ENCODE measurements at regions not wholly inside any gene's neighbourhood (a gene's known extent, or its start where the extent isn't known, plus 50 kb on each side); places are given as distances from the start of the nearest gene placed in this dataset.

- TF ChIP-seq EZH2 (IDR thresholded peaks at IDR 0.05; ENCODE audit: borderline replicate concordance, insufficient read depth, low read depth, low read length, poor library complexity, severe bottlenecking) (no peak), CTCF (IDR thresholded peaks at IDR 0.05) (no peak)
- no peak for ATAC-seq (ENCODE audit: low read depth)
These were observed 849.6 kb upstream of the MBL2 start for GRCh38 chr10:53622201-53622600.

GRCh38 chr10:53619671-53620070, 847.1 kb upstream of the MBL2 start:
- H2AFZ ChIP-seq (ENCODE audit: insufficient read depth, low read depth, low read length, poor library complexity, severe bottlenecking), result no peak overlapping the region
- H3K27ac ChIP-seq (ENCODE audit: low read length in 2 of 2), result no peak overlapping the region
- 94% methylated on average over 2 of the region's 2 CpGs for WGBS (ENCODE audit: insufficient coverage)

More at GRCh38 chr10:53622201-53622600, 849.6 kb upstream of the MBL2 start:
- Histone ChIP-seq H3K9me3 (ENCODE audit: control extremely low read depth in 1 of 3, control insufficient read depth in 2 of 3, insufficient read depth in 1 of 3, low read length in 2 of 3) (no peaks in the 10 kb centered on the region), H4K20me1 (ENCODE audit: control insufficient read depth, insufficient read depth, low read length, poor library complexity, severe bottlenecking) (no peaks in the 10 kb centered on the region), H3K4me2 (replicated peaks; ENCODE audit: low read depth, low read length, poor library complexity, severe bottlenecking) (no peak overlapping the region), H2AFZ (ENCODE audit: insufficient read depth, low read depth, low read length, poor library complexity, severe bottlenecking) (no peak overlapping the region), H3K27ac (ENCODE audit: low read length in 2 of 2) (no peak overlapping the region), H3K4me3 (ENCODE audit: control extremely low read depth in 1 of 5, extremely low read depth in 1 of 5, insufficient read depth in 1 of 5, low read depth in 2 of 5, low read length in 4 of 5) (no peak overlapping the region), H3K9ac (ENCODE audit: low read length) (no peak overlapping the region), H3K27me3 (replicated peaks in 1 of 4; ENCODE audit: control extremely low read depth in 1 of 4, control insufficient read depth in 3 of 4, insufficient read depth in 4 of 4, low read length in 3 of 4) (no peaks in the 10 kb centered on the region), H3K36me3 (replicated peaks in 1 of 2; ENCODE audit: control extremely low read depth in 1 of 2, control insufficient read depth in 1 of 2, extremely low read depth in 1 of 2, insufficient read depth in 2 of 2, low read length in 1 of 2) (no peaks in the 10 kb centered on the region), H3K79me2 (ENCODE audit: control insufficient read depth, insufficient read depth, low read length) (no peaks in the 10 kb centered on the region), H3K4me1 (ENCODE audit: control insufficient read depth in 2 of 2, insufficient read depth in 2 of 2, low read length in 2 of 2) (no peaks in the 10 kb centered on the region)
- Mint-ChIP-seq H3K27ac (no peak overlapping the region), H3K9me3 (ENCODE audit: insufficient read depth) (peaks cover 2% of the 10 kb centered on the region), H3K4me1 (no peaks in the 10 kb centered on the region), H3K27me3 (no peaks in the 10 kb centered on the region), H3K4me3 (no peak overlapping the region)
- ChIA-PET CTCF (no interaction called here), POLR2A (no interaction called here)
- intact Hi-C loops (cut with micrococcal nuclease), result no loop called here
- WGBS (ENCODE audit: insufficient coverage), result 38% methylated on average over 1 of the region's 2 CpGs
- no peak for DNase-seq

More at GRCh38 chr10:53619671-53620070, 847.1 kb upstream of the MBL2 start:
- no peaks in the 10 kb centered on the region for H3K4me1 ChIP-seq (ENCODE audit: control insufficient read depth in 2 of 2, insufficient read depth in 2 of 2, low read length in 2 of 2)
- Mint-ChIP-seq H3K4me1 (no peaks in the 10 kb centered on the region), H3K4me3 (no peak overlapping the region), H3K9me3 (ENCODE audit: insufficient read depth) (no peaks in the 10 kb centered on the region), H3K27ac (no peak overlapping the region), H3K27me3 (no peaks in the 10 kb centered on the region)
- ChIA-PET POLR2A (no interaction called here), CTCF (no interaction called here)
- no peak overlapping the region for H3K9ac ChIP-seq (ENCODE audit: low read length)
- no peak overlapping the region for H3K4me2 ChIP-seq (replicated peaks; ENCODE audit: low read depth, low read length, poor library complexity, severe bottlenecking)
- ATAC-seq (ENCODE audit: low read depth), result no peak
- H3K4me3 ChIP-seq (ENCODE audit: control extremely low read depth in 1 of 5, extremely low read depth in 1 of 5, insufficient read depth in 1 of 5, low read depth in 2 of 5, low read length in 4 of 5), result no peak overlapping the region
- no peaks in the 10 kb centered on the region for H3K79me2 ChIP-seq (ENCODE audit: control insufficient read depth, insufficient read depth, low read length)
- H3K27me3 ChIP-seq (replicated peaks in 1 of 4; ENCODE audit: control extremely low read depth in 1 of 4, control insufficient read depth in 3 of 4, insufficient read depth in 4 of 4, low read length in 3 of 4), result no peaks in the 10 kb centered on the region
- no peak for DNase-seq
- no peaks in the 10 kb centered on the region for H3K36me3 ChIP-seq (replicated peaks in 1 of 2; ENCODE audit: control extremely low read depth in 1 of 2, control insufficient read depth in 1 of 2, extremely low read depth in 1 of 2, insufficient read depth in 2 of 2, low read length in 1 of 2)
- no peaks in the 10 kb centered on the region for H3K9me3 ChIP-seq (ENCODE audit: control extremely low read depth in 1 of 3, control insufficient read depth in 2 of 3, insufficient read depth in 1 of 3, low read length in 2 of 3)
- intact Hi-C loops (cut with micrococcal nuclease), result no loop called here
- no peaks in the 10 kb centered on the region for H4K20me1 ChIP-seq (ENCODE audit: control insufficient read depth, insufficient read depth, low read length, poor library complexity, severe bottlenecking)
- no peak for TF ChIP-seq EZH2 (IDR thresholded peaks at IDR 0.05; ENCODE audit: borderline replicate concordance, insufficient read depth, low read depth, low read length, poor library complexity, severe bottlenecking)
- no peak for TF ChIP-seq CTCF (IDR thresholded peaks at IDR 0.05)

All from B cell (primary cell).